Psoas muscle (tissue), 7 donors: ENCODE measurements at regions not wholly inside any gene's neighbourhood (a gene's known extent, or its start where the extent isn't known, plus 50 kb on each side); places are given as distances from the start of the nearest gene placed in this dataset.

Experiments
- ATAC-seq, 4 donors: fragments of 200-7000 bp; cut with Tn5 transposase; one replicate each; pipeline ENCODE4 v1.9.1; 2020; ENCODE audit warnings: moderate library complexity in 3 of 4, mild to moderate bottlenecking in 2 of 4
- DNase-seq, 2 donors: peaks; one replicate each; pipeline ENCODE4 v3.0.0-alpha.2; 2020
- H3K27ac ChIP-seq: fragments of 200-600 bp; one replicate; pipeline ENCODE4 v1.8.0; 2022
- H3K27me3 ChIP-seq, 3 donors: fragments of 200-600 bp in 1 of 3; one replicate each; pipeline versions ENCODE4 v1.6.1 to v1.8.0; 2013 to 2022; ENCODE audit warnings: low read length in 2 of 3, mild to moderate bottlenecking in 2 of 3, moderate library complexity in 1 of 3; ENCODE audit not compliant: insufficient read depth in 3 of 3
- H3K36me3 ChIP-seq, 2 donors: fragments of 200-600 bp in 1 of 2; one replicate each; pipeline versions ENCODE4 v1.6.1 to v1.8.0; 2013 to 2022; ENCODE audit warnings: low read depth in 1 of 2, mild to moderate bottlenecking in 1 of 2, moderate library complexity in 1 of 2; ENCODE audit not compliant: insufficient read depth in 1 of 2
- H3K4me1 ChIP-seq: fragments of 200-600 bp; one replicate; pipeline ENCODE4 v1.8.0; 2022
- H3K4me3 ChIP-seq: fragments of 200-600 bp; one replicate; pipeline ENCODE4 v1.8.0; 2022; ENCODE audit warnings: mild to moderate bottlenecking
- H3K9me3 ChIP-seq: fragments of 200-600 bp; one replicate; pipeline ENCODE4 v1.8.0; 2022
- CTCF ChIP-seq: fragments of 200-600 bp; IDR thresholded peaks from one replicate; pipeline ENCODE4 v1.8.0; 2022; ENCODE audit warnings: antibody characterized with exemption
- WGBS, 3 donors: extraction: QIAGEN DNeasy Blood & Tissue Kit; methylation state at CpG; one replicate each; pipeline versions ENCODE4 v1.1.6 to v1.1.7; 2013; 5-methylcytosine and 5-hydroxymethylcytosine counted together
- intact Hi-C, 2 donors: fragments of 100-400 bp; cut with DNase I; formaldehyde crosslinking; loops; one replicate each; pipeline versions ENCODE4 v1.11.0 to v1.14.2; 2022
- donor health status: healthy with polysubstance abuse.
- donor health status: DM: no; HTN: no; CAD: no; lungs with moderate emphysema.
- donor health status: Bipolar disorder and iron deficiency.
- donor health status: healthy.
- donor health status: DM: yes; HTN: yes; CAD: no.
- donor health status: DM: no; HTN: no; CAD: no.
- donor health status: DM: yes; HTN: yes; CAD: no.

- intact Hi-C loops = no loop called here
- 76 to 81% (median 78%) methylated on average over 5 of the region's 5 CpGs for WGBS, 3 donors
- no peak for ATAC-seq
Measured at GRCh38 chr1:56156971-56157876, 422.1 kb downstream of the PLPP3 start.

DNA sequence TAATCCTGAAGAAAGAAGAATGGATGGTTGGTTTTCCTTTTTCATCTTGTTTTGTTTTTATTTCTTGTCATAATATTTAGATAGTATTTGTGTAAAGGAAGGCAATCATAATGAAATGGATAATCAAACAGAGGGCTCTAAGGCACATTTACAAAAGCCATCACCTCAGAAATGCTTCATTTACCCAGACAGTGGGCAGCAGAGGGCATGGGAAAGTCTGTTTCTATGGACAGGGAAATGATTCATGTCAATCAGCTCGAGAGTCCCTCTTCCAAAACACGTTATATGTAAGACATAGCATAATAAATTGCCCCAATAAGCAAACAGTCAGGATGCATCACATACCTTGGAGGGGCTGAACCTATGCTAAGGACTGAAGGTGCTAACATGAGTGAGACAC lies 426.1 kb downstream of the PLPP3 start:
- ATAC-seq = no peak
- H3K4me1 ChIP-seq = no peaks in the 10 kb centered on the region
- H3K27me3 ChIP-seq = no peaks in the 10 kb centered on the region
- no peak for TF ChIP-seq CTCF
- no peak for DNase-seq
- H3K9me3 ChIP-seq = no peaks in the 10 kb centered on the region
- no peak overlapping the region for H3K27ac ChIP-seq
- no peak overlapping the region for H3K4me3 ChIP-seq
- H3K36me3 ChIP-seq = no peaks in the 10 kb centered on the region
- 88 to 92% (median 91%) methylated on average over 2 of the region's 2 CpGs for WGBS, 3 donors
- intact Hi-C loops = no loop called here

More at GRCh38 chr1:56156971-56157876, 422.1 kb downstream of the PLPP3 start:
- Histone ChIP-seq H3K36me3 (no peaks in the 10 kb centered on the region), H3K9me3 (no peaks in the 10 kb centered on the region), H3K27me3 (no peaks in the 10 kb centered on the region), H3K4me3 (no peak overlapping the region), H3K4me1 (no peaks in the 10 kb centered on the region), H3K27ac (no peak overlapping the region)
- no peak for TF ChIP-seq CTCF
- DNase-seq = peak in 1 of 2 donors; percentile 32

- 60 to 85% (median 63%) methylated on average over 3 of the region's 3 CpGs for WGBS, 3 donors
- DNase-seq = no peak
- intact Hi-C loops = no loop called here
Measured at GRCh38 chr1:56152635-56153034, 426.7 kb downstream of the PLPP3 start.

DNA sequence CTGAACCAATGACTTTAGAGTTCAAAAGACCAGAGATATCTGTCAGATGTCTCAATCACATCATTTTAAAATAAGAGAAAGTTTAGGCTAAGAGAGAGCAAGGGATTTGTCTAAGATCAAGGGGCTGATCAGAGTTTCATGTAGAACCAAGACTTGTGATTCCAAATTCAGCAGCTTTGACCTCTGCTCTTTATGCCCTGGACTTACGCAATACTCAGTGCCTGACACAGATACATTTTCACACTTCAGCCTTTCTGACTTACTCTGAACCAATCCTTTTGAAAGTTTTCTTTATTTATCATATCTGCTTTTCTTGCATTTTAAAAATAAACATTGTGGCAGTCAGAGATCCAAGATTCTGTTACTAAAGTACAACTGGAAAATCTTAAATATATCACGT lies 428.0 kb downstream of the PLPP3 start:
- no peaks in the 10 kb centered on the region for H3K27me3 ChIP-seq
- TF ChIP-seq CTCF = no peak

More at GRCh38 chr1:56152635-56153034, 426.7 kb downstream of the PLPP3 start:
- no peak for TF ChIP-seq CTCF
- ATAC-seq = no peak
- Histone ChIP-seq H3K4me1 (no peaks in the 10 kb centered on the region), H3K27me3 (no peaks in the 10 kb centered on the region), H3K9me3 (no peaks in the 10 kb centered on the region), H3K27ac (no peak overlapping the region), H3K4me3 (no peak overlapping the region), H3K36me3 (no peaks in the 10 kb centered on the region)

More for the DNA sequence above, 428.0 kb downstream of the PLPP3 start:
- H3K4me1 ChIP-seq = peaks cover 3% of the 10 kb centered on the region
- H3K9me3 ChIP-seq = no peaks in the 10 kb centered on the region
- no peak for ATAC-seq
- no peak overlapping the region for H3K27ac ChIP-seq
- no peak for DNase-seq
- WGBS, 3 donors = 69 to 93% (median 83%) methylated on average over 2 of the region's 2 CpGs
- no peaks in the 10 kb centered on the region for H3K36me3 ChIP-seq
- intact Hi-C loops = no loop called here
- no peak overlapping the region for H3K4me3 ChIP-seq
